T-helper 1 cell treated with Interleukin-12 subunit alpha and Interleukin-12 subunit beta and Interleukin-4 antibody, amounts not matched to agents 30 ng/mL and 1 ng/mL, for 36 hours (primary cell): ENCODE measurements at regions not wholly inside any gene's neighbourhood (a gene's known extent, or its start where the extent isn't known, plus 50 kb on each side); places are given as distances from the start of the nearest gene placed in this dataset.
"Not testable (repeated sequence)": the region's sequence is repeated elsewhere in the genome, so short reads cannot be mapped to it uniquely, and the experiment has no call there.

Experiments
- intact Hi-C: fragments of 100-400 bp; cut with micrococcal nuclease; formaldehyde crosslinking; loops from one replicate; pipeline ENCODE4 v1.15.1; 2024

- intact Hi-C loops = no loop called here
These were observed 512.7 kb downstream of the SLCO4C1 start for GRCh38 chr5:101783241-101784013.

GRCh38 chr5:101782352-101783103 lies 513.6 kb downstream of the SLCO4C1 start:
- intact Hi-C loops = no loop called here

- intact Hi-C loops = no loop called here
These were observed 545.0 kb downstream of the SLCO4C1 start for GRCh38 chr5:101751105-101751504.

- intact Hi-C loops = not testable (repeated sequence)
These were observed 553.1 kb downstream of the SLCO4C1 start for GRCh38 chr5:101743000-101743399.

GRCh38 chr5:101728933-101729332 lies 567.2 kb downstream of the SLCO4C1 start:
- intact Hi-C loops = no loop called here

GRCh38 chr5:101721543-101721942 lies 574.5 kb downstream of the SLCO4C1 start:
- intact Hi-C loops = no loop called here

GRCh38 chr5:101720033-101720432 lies 576.1 kb downstream of the SLCO4C1 start:
- intact Hi-C loops = no loop called here

- intact Hi-C loops = no loop called here
These were observed 578.4 kb downstream of the SLCO4C1 start for GRCh38 chr5:101717721-101718120.

- intact Hi-C loops = no loop called here
These were observed 579.1 kb downstream of the SLCO4C1 start for GRCh38 chr5:101716941-101717340.

- intact Hi-C loops = not testable (repeated sequence)
These were observed 580.3 kb downstream of the SLCO4C1 start for GRCh38 chr5:101715790-101716189.

GRCh38 chr5:101689306-101689705 lies 606.8 kb downstream of the SLCO4C1 start:
- intact Hi-C loops = no loop called here

GRCh38 chr5:101688156-101688555 lies 607.9 kb downstream of the SLCO4C1 start:
- intact Hi-C loops = no loop called here

- intact Hi-C loops = no loop called here
These were observed 608.6 kb downstream of the SLCO4C1 start for GRCh38 chr5:101687349-101687985.

GRCh38 chr5:101686536-101687157 lies 609.4 kb downstream of the SLCO4C1 start:
- intact Hi-C loops = no loop called here

- intact Hi-C loops = loop anchor here (10.0 kb wide), 1 partner anchor 1055 kb away; no protein-coding TSS in a partner anchor
These were observed 616.3 kb downstream of the SLCO4C1 start for GRCh38 chr5:101679816-101680215.

GRCh38 chr5:101678481-101679193 lies 617.4 kb downstream of the SLCO4C1 start:
- intact Hi-C loops = loop anchor here (1.0 to 10.0 kb wide), 3 partner anchors 1054 to 1248 kb away; no protein-coding TSS in a partner anchor

- intact Hi-C loops = loop anchor here (1.0 to 10.0 kb wide), 3 partner anchors 1053 to 1248 kb away; no protein-coding TSS in a partner anchor
These were observed 618.1 kb downstream of the SLCO4C1 start for GRCh38 chr5:101677961-101678360.

GRCh38 chr5:101676646-101677045 lies 619.4 kb downstream of the SLCO4C1 start:
- intact Hi-C loops = loop anchor here (10.0 kb wide), 1 partner anchor 1052 kb away; no protein-coding TSS in a partner anchor

GRCh38 chr5:101675510-101676219 lies 620.4 kb downstream of the SLCO4C1 start:
- intact Hi-C loops = loop anchor here (10.0 kb wide), 1 partner anchor 1051 kb away; no protein-coding TSS in a partner anchor

GRCh38 chr5:101673120-101673519 lies 623.0 kb downstream of the SLCO4C1 start:
- intact Hi-C loops = loop anchor here (10.0 kb wide), 1 partner anchor 1048 kb away; no protein-coding TSS in a partner anchor
